WTC11 (cell line): ENCODE measurements at regions not wholly inside any gene's neighbourhood (a gene's known extent, or its start where the extent isn't known, plus 50 kb on each side); places are given as distances from the start of the nearest gene placed in this dataset.

Source experiments
- ATAC-seq: fragments of 200-7000 bp; cut with Tn5 transposase; 2 replicates; pipeline ENCODE4 v1.10.0; 2021; ENCODE audit warnings: mild to moderate bottlenecking, moderate library complexity
- CTCF ChIA-PET: fragments of 300-600 bp; sonication (Branson Sonifier 250); formaldehyde crosslinking; loops from one replicate; lab custom pipeline; 2021; ENCODE audit warnings: antibody characterized with exemption; lab: Charles Lee
- POLR2A ChIA-PET: fragments of 350-600 bp; sonication (Branson Sonifier 250); formaldehyde crosslinking; loops from one replicate; lab custom pipeline; 2021; ENCODE audit warnings: antibody characterized with exemption; lab: Charles Lee
- DNase-seq: peaks from one replicate; pipeline ENCODE4 v3.0.0; 2021; ENCODE audit warnings: low spot score
- H3K27ac Mint-ChIP-seq: 2 replicates; pipeline ENCODE4 v1.8.0; 2021; ENCODE audit warnings: mixed read lengths
- H3K27me3 Mint-ChIP-seq: 2 replicates; pipeline ENCODE4 v1.8.0; 2021; ENCODE audit warnings: low read depth, mild to moderate bottlenecking, moderate library complexity, mixed read lengths
- H3K36me3 Mint-ChIP-seq: 2 replicates; pipeline ENCODE4 v1.8.0; 2021; ENCODE audit warnings: mixed read lengths
- H3K4me1 Mint-ChIP-seq: 2 replicates; pipeline ENCODE4 v1.8.0; 2022; ENCODE audit warnings: mixed read lengths
- H3K4me3 Mint-ChIP-seq: 2 replicates; pipeline ENCODE4 v1.8.0; 2021; ENCODE audit warnings: mild to moderate bottlenecking, moderate library complexity, mixed read lengths
- H3K9me3 Mint-ChIP-seq: 2 replicates; pipeline ENCODE4 v1.8.0; 2021; ENCODE audit warnings: mixed read lengths
- ARID4B ChIP-seq: sonication (generic); formaldehyde crosslinking; IDR thresholded peaks from 2 replicates; pipeline ENCODE4 v1.8.0; 2023; ENCODE audit warnings: missing genetic modification reagents, mild to moderate bottlenecking, borderline replicate concordance
- CBFB ChIP-seq: sonication (generic); formaldehyde crosslinking; IDR thresholded peaks from 2 replicates; pipeline ENCODE4 v1.8.1; 2022; ENCODE audit warnings: mild to moderate bottlenecking, low read depth, missing genetic modification reagents
- CREM ChIP-seq: sonication (generic); formaldehyde crosslinking; IDR thresholded peaks from 2 replicates; pipeline ENCODE4 v1.8.1; 2022; ENCODE audit warnings: mild to moderate bottlenecking, missing genetic modification reagents, moderate library complexity
- ESRRA ChIP-seq: sonication (generic); formaldehyde crosslinking; IDR thresholded peaks from 2 replicates; pipeline ENCODE4 v1.8.1; 2022; ENCODE audit warnings: mild to moderate bottlenecking, missing genetic modification reagents, borderline replicate concordance
- FOXJ3 ChIP-seq: sonication (generic); formaldehyde crosslinking; IDR thresholded peaks from 2 replicates; pipeline ENCODE4 v1.9.0; 2021; ENCODE audit warnings: missing genetic modification reagents, mild to moderate bottlenecking, borderline replicate concordance
- FOXK1 ChIP-seq: sonication (generic); formaldehyde crosslinking; IDR thresholded peaks from 2 replicates; pipeline ENCODE4 v1.8.0; 2022; ENCODE audit warnings: mild to moderate bottlenecking, moderate library complexity, missing genetic modification reagents
- GABPB1 ChIP-seq: sonication (generic); formaldehyde crosslinking; IDR thresholded peaks from 2 replicates; pipeline ENCODE4 v1.8.1; 2023; ENCODE audit warnings: mild to moderate bottlenecking, missing genetic modification reagents
- MXD4 ChIP-seq: fragments of 250-450 bp; sonication (Bioruptor Pico); IDR thresholded peaks from 2 replicates; pipeline ENCODE4 v1.8.0; 2021; ENCODE audit warnings: mild to moderate bottlenecking, moderate library complexity, borderline replicate concordance
- NFATC4 ChIP-seq: fragments of 250-450 bp; sonication (Bioruptor Pico); IDR thresholded peaks from 2 replicates; pipeline ENCODE4 v1.9.0; 2021; ENCODE audit warnings: mild to moderate bottlenecking
- OVOL2 ChIP-seq: fragments of 250-450 bp; sonication (Bioruptor Pico); IDR thresholded peaks from 2 replicates; pipeline ENCODE4 v1.9.0; 2021; ENCODE audit warnings: mild to moderate bottlenecking, borderline replicate concordance
- TCF7 ChIP-seq: sonication (generic); formaldehyde crosslinking; IDR thresholded peaks from 2 replicates; pipeline ENCODE4 v1.8.0; 2022; ENCODE audit warnings: mild to moderate bottlenecking, low read depth, missing genetic modification reagents, moderate library complexity
- TEAD1 ChIP-seq: sonication (generic); formaldehyde crosslinking; IDR thresholded peaks from 2 replicates; pipeline ENCODE4 v1.8.0; 2022; ENCODE audit warnings: mild to moderate bottlenecking, missing genetic modification reagents
- TP53 ChIP-seq: sonication (generic); formaldehyde crosslinking; IDR thresholded peaks from 2 replicates; pipeline ENCODE4 v1.8.1; 2023; ENCODE audit warnings: mild to moderate bottlenecking, missing genetic modification reagents
- ZNF232 ChIP-seq: sonication (generic); formaldehyde crosslinking; IDR thresholded peaks from 2 replicates; pipeline ENCODE4 v1.8.0; 2022; ENCODE audit warnings: mild to moderate bottlenecking, missing genetic modification reagents
- ZNF263 ChIP-seq: sonication (generic); formaldehyde crosslinking; IDR thresholded peaks from 2 replicates; pipeline ENCODE4 v1.8.1; 2022; ENCODE audit warnings: low read depth, mild to moderate bottlenecking, moderate library complexity, missing genetic modification reagents
- ZNF423 ChIP-seq: fragments of 250-450 bp; sonication (Bioruptor Pico); IDR thresholded peaks from 2 replicates; pipeline ENCODE4 v2.1.2; 2022; ENCODE audit warnings: mild to moderate bottlenecking, moderate library complexity
- ZNF512 ChIP-seq: sonication (generic); formaldehyde crosslinking; IDR thresholded peaks from 2 replicates; pipeline ENCODE4 v1.8.1; 2022; ENCODE audit warnings: missing genetic modification reagents, borderline replicate concordance
- TF ChIP-seq, protein P1 (sequence below): sonication (generic); formaldehyde crosslinking; IDR thresholded peaks from 2 replicates; pipeline ENCODE4 v1.8.0; 2022; ENCODE audit warnings: missing genetic modification reagents
- TF ChIP-seq, protein P2 (sequence below): sonication (generic); formaldehyde crosslinking; IDR thresholded peaks from 2 replicates; pipeline ENCODE4 v1.8.1; 2022; ENCODE audit warnings: low read depth, mild to moderate bottlenecking, moderate library complexity, missing genetic modification reagents, borderline replicate concordance

DNA sequence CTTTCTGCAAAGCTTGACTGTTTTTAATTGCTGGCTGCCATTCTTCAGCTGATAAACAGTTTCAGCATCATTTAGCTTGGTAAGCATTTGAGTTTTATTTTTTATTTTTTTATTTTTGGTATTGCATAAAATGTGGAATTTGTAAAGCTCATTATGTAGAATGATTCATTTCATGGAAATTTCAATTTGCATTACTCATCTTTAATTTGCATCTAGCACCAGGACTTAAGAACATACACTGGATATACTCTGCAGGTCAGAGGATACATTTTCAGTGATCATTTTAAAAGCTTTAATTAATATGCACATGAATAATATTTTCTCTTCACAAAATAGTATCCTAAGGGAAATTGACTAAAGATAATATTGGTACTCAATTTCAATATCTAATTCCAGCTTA lies 732.4 kb upstream of the BCHE start (continued):
- TF ChIP-seq, protein P1, sequence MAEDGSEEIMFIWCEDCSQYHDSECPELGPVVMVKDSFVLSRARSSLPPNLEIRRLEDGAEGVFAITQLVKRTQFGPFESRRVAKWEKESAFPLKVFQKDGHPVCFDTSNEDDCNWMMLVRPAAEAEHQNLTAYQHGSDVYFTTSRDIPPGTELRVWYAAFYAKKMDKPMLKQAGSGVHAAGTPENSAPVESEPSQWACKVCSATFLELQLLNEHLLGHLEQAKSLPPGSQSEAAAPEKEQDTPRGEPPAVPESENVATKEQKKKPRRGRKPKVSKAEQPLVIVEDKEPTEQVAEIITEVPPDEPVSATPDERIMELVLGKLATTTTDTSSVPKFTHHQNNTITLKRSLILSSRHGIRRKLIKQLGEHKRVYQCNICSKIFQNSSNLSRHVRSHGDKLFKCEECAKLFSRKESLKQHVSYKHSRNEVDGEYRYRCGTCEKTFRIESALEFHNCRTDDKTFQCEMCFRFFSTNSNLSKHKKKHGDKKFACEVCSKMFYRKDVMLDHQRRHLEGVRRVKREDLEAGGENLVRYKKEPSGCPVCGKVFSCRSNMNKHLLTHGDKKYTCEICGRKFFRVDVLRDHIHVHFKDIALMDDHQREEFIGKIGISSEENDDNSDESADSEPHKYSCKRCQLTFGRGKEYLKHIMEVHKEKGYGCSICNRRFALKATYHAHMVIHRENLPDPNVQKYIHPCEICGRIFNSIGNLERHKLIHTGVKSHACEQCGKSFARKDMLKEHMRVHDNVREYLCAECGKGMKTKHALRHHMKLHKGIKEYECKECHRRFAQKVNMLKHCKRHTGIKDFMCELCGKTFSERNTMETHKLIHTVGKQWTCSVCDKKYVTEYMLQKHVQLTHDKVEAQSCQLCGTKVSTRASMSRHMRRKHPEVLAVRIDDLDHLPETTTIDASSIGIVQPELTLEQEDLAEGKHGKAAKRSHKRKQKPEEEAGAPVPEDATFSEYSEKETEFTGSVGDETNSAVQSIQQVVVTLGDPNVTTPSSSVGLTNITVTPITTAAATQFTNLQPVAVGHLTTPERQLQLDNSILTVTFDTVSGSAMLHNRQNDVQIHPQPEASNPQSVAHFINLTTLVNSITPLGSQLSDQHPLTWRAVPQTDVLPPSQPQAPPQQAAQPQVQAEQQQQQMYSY (CRISPR knock-in tag) = no peak
- TF ChIP-seq, all 79 proteins: peak for 0

DNA sequence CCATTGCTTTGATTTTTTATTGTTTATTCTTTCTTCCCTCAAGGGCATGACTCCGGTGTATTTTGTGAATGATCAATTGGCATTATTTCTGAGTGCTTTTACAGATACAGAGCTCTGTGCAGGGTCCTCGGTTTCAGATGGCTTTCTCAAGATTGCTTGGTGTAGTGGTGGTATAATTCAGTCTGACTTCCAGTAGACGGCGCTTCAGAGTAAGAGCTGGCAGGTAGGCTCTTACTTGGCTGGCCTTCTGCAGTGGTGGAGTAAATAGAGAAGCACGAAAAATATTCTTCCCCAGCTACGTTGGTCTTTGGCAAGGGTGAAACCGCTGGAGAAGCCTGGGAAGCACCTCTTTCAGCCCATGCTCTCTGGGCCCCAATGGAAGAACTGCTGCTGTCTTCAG lies 723.0 kb upstream of the BCHE start:
- Mint-ChIP-seq H3K4me1 (no peaks in the 10 kb centered on the region; the same call in 1 of the 2 replicates), H3K27me3 (no peaks in the 10 kb centered on the region), H3K4me3 (no peak overlapping the region), H3K27ac (no peak overlapping the region), H3K9me3 (peaks cover 8% of the 10 kb centered on the region), H3K36me3 (no peaks in the 10 kb centered on the region)
- ChIA-PET CTCF (interaction anchor here (1.0 to 1.2 kb wide), 4 partner anchors 12 to 277 kb away, joined by 3 to 4 read pairs (median 4); no protein-coding TSS in a partner anchor), POLR2A (no interaction called here)
- DNase-seq (peak; percentile 25), ATAC-seq (peak; percentile 98)
- no peak for TF ChIP-seq FOXK1 (CRISPR knock-in tag)
- no peak for TF ChIP-seq ZNF423 (CRISPR knock-in tag)
- TF ChIP-seq, protein P2, sequence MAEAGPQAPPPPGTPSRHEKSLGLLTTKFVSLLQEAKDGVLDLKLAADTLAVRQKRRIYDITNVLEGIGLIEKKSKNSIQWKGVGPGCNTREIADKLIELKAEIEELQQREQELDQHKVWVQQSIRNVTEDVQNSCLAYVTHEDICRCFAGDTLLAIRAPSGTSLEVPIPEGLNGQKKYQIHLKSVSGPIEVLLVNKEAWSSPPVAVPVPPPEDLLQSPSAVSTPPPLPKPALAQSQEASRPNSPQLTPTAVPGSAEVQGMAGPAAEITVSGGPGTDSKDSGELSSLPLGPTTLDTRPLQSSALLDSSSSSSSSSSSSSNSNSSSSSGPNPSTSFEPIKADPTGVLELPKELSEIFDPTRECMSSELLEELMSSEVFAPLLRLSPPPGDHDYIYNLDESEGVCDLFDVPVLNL (CRISPR knock-in tag) = no peak
- TF ChIP-seq GABPB1 (CRISPR knock-in tag) = no peak
- TF ChIP-seq TCF7 (CRISPR knock-in tag) = no peak
- TF ChIP-seq ZNF263 (CRISPR knock-in tag) = no peak
- no peak for TF ChIP-seq ESRRA (CRISPR knock-in tag)
- TF ChIP-seq ZNF232 (CRISPR knock-in tag) = no peak
- TF ChIP-seq MXD4 = no peak
- no peak for TF ChIP-seq CBFB (CRISPR knock-in tag)
- TF ChIP-seq CREM (CRISPR knock-in tag) = no peak
- TF ChIP-seq NFATC4 (CRISPR knock-in tag) = no peak
- TF ChIP-seq ZNF512 (CRISPR knock-in tag) = no peak

DNA sequence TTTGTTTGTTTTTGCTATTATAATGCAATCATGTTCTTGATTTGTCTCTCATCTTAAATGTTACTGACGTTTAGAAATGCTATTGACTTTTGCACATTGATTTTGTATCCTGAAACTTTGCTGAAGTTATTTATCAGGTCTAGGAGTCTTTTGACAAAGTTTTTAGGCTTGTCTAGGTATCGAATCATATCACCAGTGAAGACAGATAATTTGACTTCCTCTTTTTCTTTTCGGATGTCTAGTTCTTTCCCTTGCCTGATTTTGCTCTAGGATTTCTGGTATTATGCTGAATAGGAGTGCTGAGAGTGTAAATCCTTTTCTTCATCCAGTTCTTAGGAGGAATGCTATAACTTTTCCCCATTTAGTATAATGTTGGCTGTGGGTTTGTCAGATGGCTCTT lies 719.7 kb upstream of the BCHE start:
- Mint-ChIP-seq H3K27ac (no peak overlapping the region), H3K4me1 (peaks cover 3% of the 10 kb centered on the region), H3K4me3 (no peak overlapping the region), H3K27me3 (no peaks in the 10 kb centered on the region), H3K36me3 (no peaks in the 10 kb centered on the region), H3K9me3 (peaks cover 9% of the 10 kb centered on the region)
- ChIA-PET POLR2A (no interaction called here), CTCF (no interaction called here)
- ATAC-seq (no peak), DNase-seq (no peak)
- TF ChIP-seq, protein P1 (CRISPR knock-in tag) = no peak
- no peak for TF ChIP-seq TP53 (CRISPR knock-in tag)
- no peak for TF ChIP-seq ARID4B (CRISPR knock-in tag)
- TF ChIP-seq TEAD1 (CRISPR knock-in tag) = no peak
- no peak for TF ChIP-seq OVOL2 (CRISPR knock-in tag)
- no peak for TF ChIP-seq FOXJ3 (CRISPR knock-in tag)
- TF ChIP-seq ZNF263 (CRISPR knock-in tag) = no peak
